Keratinocyte (primary cell): ENCODE measurements at regions not wholly inside any gene's neighbourhood (a gene's known extent, or its start where the extent isn't known, plus 50 kb on each side); places are given as distances from the start of the nearest gene placed in this dataset.

Experiments
- DNase-seq: peaks from one replicate; pipeline ENCODE4 v3.0.0-alpha.2; 2011; ENCODE audit warnings: low read depth, missing footprints, low spot score
- FAIRE-seq: peaks from 2 replicates; lab custom pipeline; 2011; peaks lifted over from hg19 to GRCh38; lab: Jason Lieb, UNC
- H2AFZ ChIP-seq: 2 replicates; pipeline ENCODE4 v1.6.0; 2012; ENCODE audit warnings: low read length, control low read depth, inconsistent platforms; ENCODE audit not compliant: control insufficient read depth
- H3K27ac ChIP-seq: 2 replicates; pipeline ENCODE4 v1.5.1; 2011; ENCODE audit warnings: low read length; ENCODE audit not compliant: control insufficient read depth, insufficient read depth
- H3K27me3 ChIP-seq: 3 replicates; pipeline ENCODE4 v1.6.0; 2011; ENCODE audit warnings: low read length; ENCODE audit not compliant: control insufficient read depth, insufficient read depth; ENCODE audit errors: extremely low read depth
- H3K36me3 ChIP-seq, 2 experiments: 2 replicates in 1 of 2; 3 replicates in 1 of 2; pipeline ENCODE4 v1.5.1; 2011; ENCODE audit warnings: low read length in 2 of 2, mild to moderate bottlenecking in 1 of 2; ENCODE audit not compliant: control insufficient read depth in 2 of 2, insufficient read depth in 2 of 2; ENCODE audit errors: extremely low read depth in 1 of 2
- H3K4me1 ChIP-seq: 3 replicates; pipeline ENCODE4 v1.5.1; 2011; ENCODE audit warnings: low read length; ENCODE audit not compliant: control insufficient read depth, insufficient read depth; ENCODE audit errors: extremely low read depth
- H3K4me2 ChIP-seq: 3 replicates; pipeline ENCODE4 v1.6.0; 2011; ENCODE audit warnings: low read depth, low read length; ENCODE audit not compliant: control insufficient read depth, insufficient read depth; ENCODE audit errors: extremely low read depth
- H3K4me3 ChIP-seq, 3 experiments: fragments of 200-600 bp in 1 of 3; sonication (generic) in 1 of 3; 2 replicates in 2 of 3; 3 replicates in 1 of 3; pipeline ENCODE4 v1.5.1; 2011 to 2016; ENCODE audit warnings: low read length in 3 of 3, mild to moderate bottlenecking in 3 of 3, control low read depth in 2 of 3, inconsistent platforms in 1 of 3, low read depth in 1 of 3, mixed read lengths in 1 of 3, mixed run types in 1 of 3, moderate library complexity in 1 of 3; ENCODE audit not compliant: control insufficient read depth in 2 of 3, insufficient read depth in 2 of 3; ENCODE audit errors: extremely low read depth in 1 of 3
- H3K79me2 ChIP-seq: 2 replicates; pipeline ENCODE4 v1.6.0; 2012; ENCODE audit warnings: low read length; ENCODE audit not compliant: control insufficient read depth, insufficient read depth
- H3K9ac ChIP-seq: 3 replicates; pipeline ENCODE4 v1.6.0; 2011; ENCODE audit warnings: low read length; ENCODE audit not compliant: control insufficient read depth, insufficient read depth; ENCODE audit errors: extremely low read depth
- H3K9me1 ChIP-seq: 3 replicates; pipeline ENCODE4 v1.6.0; 2011; ENCODE audit warnings: low read length; ENCODE audit not compliant: control insufficient read depth, insufficient read depth; ENCODE audit errors: extremely low read depth
- H3K9me3 ChIP-seq: 2 replicates; pipeline ENCODE4 v1.5.1; 2012; ENCODE audit warnings: low read depth, low read length; ENCODE audit not compliant: control insufficient read depth
- H4K20me1 ChIP-seq: 3 replicates; pipeline ENCODE4 v1.6.0; 2011; ENCODE audit warnings: low read length; ENCODE audit not compliant: control insufficient read depth, insufficient read depth; ENCODE audit errors: extremely low read depth
- EZH2 ChIP-seq: IDR thresholded peaks from one replicate; pipeline ENCODE4 v1.6.1; 2012; ENCODE audit warnings: inconsistent platforms, mild to moderate bottlenecking, low read length, moderate library complexity
- dilution Hi-C: fragments of 300-500 bp; cut with MboI; formaldehyde crosslinking; loops from one replicate; pipeline ENCODE4 v1.7.0; 2020; ENCODE audit warnings: low sequenced_read_pairs; ENCODE audit not compliant: extremely low pct_ligation_motif_present
- TF ChIP-seq, protein P1 (sequence below), 3 experiments: IDR thresholded peaks in 1 of 3; conservative IDR thresholded peaks in 1 of 3; optimal IDR thresholded peaks in 1 of 3; 2 replicates in 2 of 3; 3 replicates in 1 of 3; pipeline versions ENCODE3 to v1.5.1; 2011; ENCODE audit warnings: low read length in 3 of 3, mild to moderate bottlenecking in 3 of 3, moderate library complexity in 2 of 3, control low read depth in 1 of 3, inconsistent platforms in 1 of 3; ENCODE audit not compliant: insufficient read depth in 2 of 3; ENCODE audit errors: extremely low read depth in 1 of 3

DNA sequence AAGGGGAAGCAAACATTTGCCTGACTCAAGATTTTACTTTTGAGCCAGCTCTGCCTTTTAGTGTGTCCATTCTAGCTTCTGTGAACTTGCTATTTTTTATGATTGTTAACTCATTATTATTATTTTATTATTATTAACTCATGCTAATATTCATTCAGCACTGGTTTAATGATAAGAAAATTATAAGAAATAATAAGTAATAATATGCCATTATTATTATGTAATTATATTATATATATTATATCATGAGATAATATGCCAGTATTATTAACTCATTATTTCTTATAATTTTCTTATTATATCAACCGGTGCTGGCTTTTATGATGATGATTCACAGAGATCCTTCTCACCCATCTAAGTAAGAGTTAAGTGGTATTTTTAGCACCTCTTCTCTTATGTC is 79.3 kb upstream of the NPVF start:
- no peak for DNase-seq
- no peak overlapping the region for H3K4me3 ChIP-seq
- H3K4me1 ChIP-seq: peaks cover 9% of the 10 kb centered on the region
- H3K79me2 ChIP-seq: no peaks in the 10 kb centered on the region
- no peaks in the 10 kb centered on the region for H3K27me3 ChIP-seq
- no peaks in the 10 kb centered on the region for H3K9me3 ChIP-seq
- H2AFZ ChIP-seq: no peak overlapping the region
- no peaks in the 10 kb centered on the region for H4K20me1 ChIP-seq
- TF ChIP-seq, protein P1, sequence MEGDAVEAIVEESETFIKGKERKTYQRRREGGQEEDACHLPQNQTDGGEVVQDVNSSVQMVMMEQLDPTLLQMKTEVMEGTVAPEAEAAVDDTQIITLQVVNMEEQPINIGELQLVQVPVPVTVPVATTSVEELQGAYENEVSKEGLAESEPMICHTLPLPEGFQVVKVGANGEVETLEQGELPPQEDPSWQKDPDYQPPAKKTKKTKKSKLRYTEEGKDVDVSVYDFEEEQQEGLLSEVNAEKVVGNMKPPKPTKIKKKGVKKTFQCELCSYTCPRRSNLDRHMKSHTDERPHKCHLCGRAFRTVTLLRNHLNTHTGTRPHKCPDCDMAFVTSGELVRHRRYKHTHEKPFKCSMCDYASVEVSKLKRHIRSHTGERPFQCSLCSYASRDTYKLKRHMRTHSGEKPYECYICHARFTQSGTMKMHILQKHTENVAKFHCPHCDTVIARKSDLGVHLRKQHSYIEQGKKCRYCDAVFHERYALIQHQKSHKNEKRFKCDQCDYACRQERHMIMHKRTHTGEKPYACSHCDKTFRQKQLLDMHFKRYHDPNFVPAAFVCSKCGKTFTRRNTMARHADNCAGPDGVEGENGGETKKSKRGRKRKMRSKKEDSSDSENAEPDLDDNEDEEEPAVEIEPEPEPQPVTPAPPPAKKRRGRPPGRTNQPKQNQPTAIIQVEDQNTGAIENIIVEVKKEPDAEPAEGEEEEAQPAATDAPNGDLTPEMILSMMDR (optimal IDR thresholded peaks at IDR 0.05 in 1 of 3, IDR thresholded peaks at IDR 0.05 in 1 of 3, conservative IDR thresholded peaks at IDR 0.05 in 1 of 3; ENCODE audit: extremely low read depth in 1 of 3, insufficient read depth in 2 of 3, low read length in 3 of 3): no peak
- TF ChIP-seq EZH2: no peak
- dilution Hi-C loops: no loop called here
- no peaks in the 10 kb centered on the region for H3K36me3 ChIP-seq
- H3K27ac ChIP-seq: no peak overlapping the region
- no peaks in the 10 kb centered on the region for H3K9me1 ChIP-seq
- no peak overlapping the region for H3K4me2 ChIP-seq
- no peak overlapping the region for H3K9ac ChIP-seq
- FAIRE-seq: no peak

DNA sequence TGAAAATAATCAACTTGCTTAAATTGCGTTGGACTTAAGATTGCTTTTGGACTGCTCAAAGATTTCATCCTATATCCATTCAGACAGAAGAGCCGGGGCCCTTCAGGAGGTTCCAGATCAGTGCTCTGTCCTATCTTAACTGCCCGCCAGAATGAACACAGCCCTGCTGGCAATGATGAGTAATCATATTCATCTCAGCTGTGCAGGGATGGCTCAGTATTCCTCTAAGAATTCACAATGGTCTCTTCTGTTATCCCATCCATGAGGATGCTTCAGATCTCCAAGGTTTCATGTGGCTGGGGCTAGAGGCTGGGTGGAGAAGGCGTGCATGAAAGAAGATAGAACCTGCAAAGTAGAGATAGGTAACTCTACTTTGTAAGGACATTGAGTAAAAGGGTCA is 80.0 kb upstream of the NPVF start:
- Histone ChIP-seq H3K9me3 (no peaks in the 10 kb centered on the region), H3K9ac (no peak overlapping the region), H4K20me1 (no peaks in the 10 kb centered on the region), H3K27ac (no peak overlapping the region), H3K4me3 (no peak overlapping the region), H3K9me1 (no peaks in the 10 kb centered on the region), H3K36me3 (no peaks in the 10 kb centered on the region), H3K4me2 (no peak overlapping the region), H3K79me2 (no peaks in the 10 kb centered on the region), H3K4me1 (peaks cover 9% of the 10 kb centered on the region), H2AFZ (no peak overlapping the region), H3K27me3 (no peaks in the 10 kb centered on the region)
- TF ChIP-seq, protein P1 (optimal IDR thresholded peaks at IDR 0.05 in 1 of 3, IDR thresholded peaks at IDR 0.05 in 1 of 3, conservative IDR thresholded peaks at IDR 0.05 in 1 of 3; ENCODE audit: extremely low read depth in 1 of 3, insufficient read depth in 2 of 3, low read length in 3 of 3): no peak
- dilution Hi-C loops: no loop called here
- DNase-seq (no peak), FAIRE-seq (no peak)
